Body of pancreas (tissue), 4 donors: ENCODE measurements at regions not wholly inside any gene's neighbourhood (a gene's known extent, or its start where the extent isn't known, plus 50 kb on each side); places are given as distances from the start of the nearest gene placed in this dataset.
"Not testable (repeated sequence)": the region's sequence is repeated elsewhere in the genome, so short reads cannot be mapped to it uniquely, and the experiment has no call there.

Experiments used
- POLR2A ChIP-seq, 3 donors: fragments of 450-650 bp; IDR thresholded peaks; one replicate each; pipeline ENCODE4 v1.6.1; 2016; ENCODE audit warnings: antibody characterized with exemption in 3 of 3, mild to moderate bottlenecking in 2 of 3
- TF ChIP-seq, protein P1 (sequence below), 7 experiments: fragments of 450-650 bp in 4 of 7; fragments of 200-600 bp in 3 of 7; sonication (generic) in 3 of 7; IDR thresholded peaks; one replicate each; pipeline ENCODE4 v1.5.1; 2016 to 2019; ENCODE audit warnings: antibody characterized with exemption in 7 of 7

- TF ChIP-seq, protein P1, sequence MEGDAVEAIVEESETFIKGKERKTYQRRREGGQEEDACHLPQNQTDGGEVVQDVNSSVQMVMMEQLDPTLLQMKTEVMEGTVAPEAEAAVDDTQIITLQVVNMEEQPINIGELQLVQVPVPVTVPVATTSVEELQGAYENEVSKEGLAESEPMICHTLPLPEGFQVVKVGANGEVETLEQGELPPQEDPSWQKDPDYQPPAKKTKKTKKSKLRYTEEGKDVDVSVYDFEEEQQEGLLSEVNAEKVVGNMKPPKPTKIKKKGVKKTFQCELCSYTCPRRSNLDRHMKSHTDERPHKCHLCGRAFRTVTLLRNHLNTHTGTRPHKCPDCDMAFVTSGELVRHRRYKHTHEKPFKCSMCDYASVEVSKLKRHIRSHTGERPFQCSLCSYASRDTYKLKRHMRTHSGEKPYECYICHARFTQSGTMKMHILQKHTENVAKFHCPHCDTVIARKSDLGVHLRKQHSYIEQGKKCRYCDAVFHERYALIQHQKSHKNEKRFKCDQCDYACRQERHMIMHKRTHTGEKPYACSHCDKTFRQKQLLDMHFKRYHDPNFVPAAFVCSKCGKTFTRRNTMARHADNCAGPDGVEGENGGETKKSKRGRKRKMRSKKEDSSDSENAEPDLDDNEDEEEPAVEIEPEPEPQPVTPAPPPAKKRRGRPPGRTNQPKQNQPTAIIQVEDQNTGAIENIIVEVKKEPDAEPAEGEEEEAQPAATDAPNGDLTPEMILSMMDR (IDR thresholded peaks at IDR 0.05), result not testable (repeated sequence)
- TF ChIP-seq POLR2A (IDR thresholded peaks at IDR 0.05), result not testable (repeated sequence)
These were observed 861.5 kb upstream of the TPTE start for GRCh38 chr21:9659877-9660276.
